IMR-90 (cell line): ENCODE measurements at regions not wholly inside any gene's neighbourhood (a gene's known extent, or its start where the extent isn't known, plus 50 kb on each side); places are given as distances from the start of the nearest gene placed in this dataset.

Experiments
- ATAC-seq: fragments of 200-7000 bp; cut with Tn5 transposase; 2 replicates; pipeline ENCODE4 v1.9.1; 2020; ENCODE audit warnings: low read depth, mild to moderate bottlenecking, moderate library complexity
- BruUV-seq: library from RNA; stranded (reverse); fragments of 400-500 nt; replicated peaks from 2 replicates; lab custom pipeline; 2021; lab: Mats Ljungman, UMichigan
- CTCF ChIA-PET: fragments of 300-600 bp; formaldehyde crosslinking; extraction: SDS; loops from one replicate; lab custom pipeline; 2021; ENCODE audit warnings: antibody characterized with exemption; lab: Yijun Ruan, JAX
- POLR2A ChIA-PET: fragments of 300-600 bp; sonication (Branson Sonifier 250); formaldehyde crosslinking; loops from one replicate; lab custom pipeline; 2022; ENCODE audit warnings: antibody characterized with exemption; ENCODE audit not compliant: unreplicated experiment; lab: Charles Lee
- DNase-seq: peaks from one replicate; pipeline ENCODE4 v3.0.0; 2013
- H2AFZ ChIP-seq: replicated peaks from 2 replicates; pipeline ENCODE3; 2013; ENCODE audit warnings: low read length, mild to moderate bottlenecking; ENCODE audit not compliant: poor library complexity
- H2AK5ac ChIP-seq: 2 replicates; pipeline ENCODE4 v1.6.1; 2013; ENCODE audit warnings: low read depth, low read length, inconsistent platforms
- H2AK9ac ChIP-seq: replicated peaks from 2 replicates; pipeline ENCODE3; 2013; ENCODE audit warnings: mild to moderate bottlenecking, low read depth, low read length, moderate library complexity; ENCODE audit not compliant: poor library complexity
- H2BK120ac ChIP-seq: 2 replicates; pipeline ENCODE4 v1.6.1; 2013; ENCODE audit warnings: low read depth, low read length, inconsistent platforms
- H2BK15ac ChIP-seq: 3 replicates; pipeline ENCODE4 v1.6.1; 2013; ENCODE audit warnings: low read depth, low read length, inconsistent platforms
- H2BK20ac ChIP-seq: 2 replicates; pipeline ENCODE4 v1.6.1; 2013; ENCODE audit warnings: low read depth, mild to moderate bottlenecking, inconsistent platforms, low read length, moderate library complexity
- H2BK5ac ChIP-seq: 2 replicates; pipeline ENCODE4 v1.6.1; 2013; ENCODE audit warnings: mild to moderate bottlenecking, low read depth, low read length, inconsistent platforms; ENCODE audit not compliant: poor library complexity, severe bottlenecking
- H3K14ac ChIP-seq: replicated peaks from 2 replicates; pipeline ENCODE4 v1.6.1; 2013; ENCODE audit warnings: low read depth, low read length, inconsistent platforms
- H3K18ac ChIP-seq: 2 replicates; pipeline ENCODE4 v1.6.1; 2013; ENCODE audit warnings: low read depth, low read length, control low read depth
- H3K23ac ChIP-seq: 2 replicates; pipeline ENCODE4 v1.6.1; 2013; ENCODE audit warnings: low read depth, low read length, inconsistent platforms
- H3K27ac ChIP-seq: 2 replicates; pipeline ENCODE4 v1.5.1; 2013; ENCODE audit warnings: mild to moderate bottlenecking, control low read depth, low read length; ENCODE audit not compliant: insufficient read depth
- H3K27me3 ChIP-seq: 2 replicates; pipeline ENCODE4 v1.6.1; 2013; ENCODE audit warnings: low read length; ENCODE audit not compliant: control insufficient read depth, insufficient read depth
- H3K36me3 ChIP-seq: 2 replicates; pipeline ENCODE4 v1.6.1; 2013; ENCODE audit warnings: low read length, mixed read lengths; ENCODE audit not compliant: control insufficient read depth, insufficient read depth
- H3K4ac ChIP-seq: 2 replicates; pipeline ENCODE4 v1.6.1; 2013; ENCODE audit warnings: low read depth, low read length, inconsistent platforms
- H3K4me1 ChIP-seq: 2 replicates; pipeline ENCODE4 v1.6.1; 2013; ENCODE audit warnings: low read length, mixed read lengths; ENCODE audit not compliant: control insufficient read depth, insufficient read depth
- H3K4me2 ChIP-seq: 2 replicates; pipeline ENCODE4 v1.6.1; 2013; ENCODE audit warnings: low read depth, mild to moderate bottlenecking, control low read depth, low read length, moderate library complexity
- H3K4me3 ChIP-seq: 2 replicates; pipeline ENCODE4 v1.5.1; 2013; ENCODE audit warnings: low read depth, mild to moderate bottlenecking, control low read depth, low read length, moderate library complexity; ENCODE audit not compliant: insufficient read depth
- H3K56ac ChIP-seq: 2 replicates; pipeline ENCODE4 v1.6.1; 2013; ENCODE audit warnings: low read length, inconsistent platforms; ENCODE audit not compliant: insufficient read depth; ENCODE audit errors: extremely low read depth
- H3K79me1 ChIP-seq, 2 experiments: 2 replicates each; pipeline ENCODE4 v1.6.1; 2013; ENCODE audit warnings: low read length in 2 of 2, inconsistent platforms in 1 of 2, low read depth in 1 of 2
- H3K9ac ChIP-seq: 2 replicates; pipeline ENCODE4 v1.6.1; 2013; ENCODE audit warnings: low read depth, low read length, control low read depth
- H3K9me1 ChIP-seq: 2 replicates; pipeline ENCODE4 v1.6.1; 2013; ENCODE audit warnings: low read length, inconsistent platforms; ENCODE audit not compliant: insufficient read depth
- H3K9me3 ChIP-seq: 2 replicates; pipeline ENCODE4 v1.6.1; 2013; ENCODE audit warnings: low read length; ENCODE audit not compliant: control insufficient read depth, insufficient read depth
- H4K20me1 ChIP-seq: 2 replicates; pipeline ENCODE4 v1.6.1; 2013; ENCODE audit warnings: low read length, inconsistent platforms; ENCODE audit not compliant: insufficient read depth
- H4K5ac ChIP-seq: 2 replicates; pipeline ENCODE4 v1.6.1; 2013; ENCODE audit warnings: mild to moderate bottlenecking, low read depth, low read length, control low read depth
- H4K8ac ChIP-seq, 2 experiments: 2 replicates each; pipeline ENCODE4 v1.6.1; 2013; ENCODE audit warnings: low read depth in 2 of 2, low read length in 2 of 2, control low read depth in 1 of 2, inconsistent platforms in 1 of 2
- H4K91ac ChIP-seq: 2 replicates; pipeline ENCODE4 v1.6.1; 2013; ENCODE audit warnings: low read depth, low read length, inconsistent platforms; ENCODE audit not compliant: insufficient read depth
- BHLHE40 ChIP-seq: fragments of 150-350 bp; IDR thresholded peaks from 2 replicates; pipeline ENCODE4 v1.6.1; 2016; ENCODE audit warnings: mild to moderate bottlenecking, low read depth, low read length
- CEBPB ChIP-seq: IDR thresholded peaks from 2 replicates; pipeline ENCODE4 v1.6.1; 2012; ENCODE audit warnings: low read depth, low read length, improper control_type of control experiment
- CHD1 ChIP-seq: IDR thresholded peaks from 2 replicates; pipeline ENCODE4 v1.6.1; 2012; ENCODE audit warnings: low read depth, low read length, improper control_type of control experiment
- FOS ChIP-seq: fragments of 150-350 bp; IDR thresholded peaks from 2 replicates; pipeline ENCODE4 v1.6.1; 2016; ENCODE audit warnings: low read depth, low read length
- MAFK ChIP-seq: IDR thresholded peaks from 2 replicates; pipeline ENCODE4 v1.6.1; 2012; ENCODE audit warnings: low read depth, low read length, improper control_type of control experiment
- MAZ ChIP-seq: IDR thresholded peaks from 2 replicates; pipeline ENCODE4 v1.6.1; 2012; ENCODE audit warnings: low read depth, mild to moderate bottlenecking, low read length, improper control_type of control experiment, moderate library complexity, borderline replicate concordance
- MXI1 ChIP-seq: IDR thresholded peaks from 2 replicates; pipeline ENCODE4 v1.6.1; 2012; ENCODE audit warnings: low read depth, mild to moderate bottlenecking, low read length, moderate library complexity, borderline replicate concordance
- NFE2L2 ChIP-seq: fragments of 150-350 bp; IDR thresholded peaks from 2 replicates; pipeline ENCODE4 v1.6.1; 2016; ENCODE audit warnings: low read depth, mild to moderate bottlenecking, low read length
- POLR2A ChIP-seq: IDR thresholded peaks from 2 replicates; pipeline ENCODE4 v1.6.1; 2012; ENCODE audit warnings: mild to moderate bottlenecking, low read depth, low read length
- RAD21 ChIP-seq: IDR thresholded peaks from 2 replicates; pipeline ENCODE4 v1.6.1; 2012; ENCODE audit warnings: low read length, improper control_type of control experiment
- SMC3 ChIP-seq: fragments of 150-350 bp; IDR thresholded peaks from 2 replicates; pipeline ENCODE4 v1.6.1; 2016; ENCODE audit warnings: low read depth, mild to moderate bottlenecking, antibody characterized with exemption, low read length, moderate library complexity
- WGBS, 2 experiments: methylation state at CpG; one replicate each; pipeline versions ENCODE4 v1.1.5 to v1.1.7; 2013; ENCODE audit warnings: missing lambda C conversion rate in 2 of 2; ENCODE audit not compliant: insufficient read length in 1 of 2; ENCODE audit errors: extremely low coverage in 2 of 2; 5-methylcytosine and 5-hydroxymethylcytosine counted together
- dilution Hi-C: fragments of 300-500 bp; cut with HindIII; formaldehyde crosslinking; loops from one replicate; pipeline ENCODE4 v1.14.3; 2018; ENCODE audit warnings: low sequenced_read_pairs; ENCODE audit not compliant: unreplicated experiment
- in situ Hi-C: fragments of 300-500 bp; cut with MboI; formaldehyde crosslinking; loops from 3 replicates; pipeline ENCODE4 v1.14.3; 2019; ENCODE audit warnings: low sequenced_read_pairs, inconsistent platforms, mixed read lengths
- intact Hi-C: fragments of 100-400 bp; cut with micrococcal nuclease; formaldehyde crosslinking; loops from 2 replicates; pipeline ENCODE4 v1.10.0; 2022

GRCh38 chr7:116356333-116356965 is 143.1 kb upstream of the CAV2 start:
- Histone ChIP-seq H3K18ac (peak overlapping the region; percentile 96), H2BK20ac (peak overlapping the region; percentile 98), H3K23ac (peak overlapping the region; percentile 87), H3K36me3 (no peaks in the 10 kb centered on the region), H4K5ac (peak overlapping the region; percentile 70; the same call in 1 of the 2 replicates), H4K91ac (peak overlapping the region; percentile 96), H3K9ac (no peak overlapping the region), H3K4me1 (peaks cover 24% of the 10 kb centered on the region), H3K79me1 (peaks cover 5 to 14% of the 10 kb centered on the region in 2 experiments; a peak in 2 of 4 replicates), H2BK120ac (peak overlapping the region; percentile 99), H4K20me1 (no peaks in the 10 kb centered on the region), H3K9me1 (peaks cover 6% of the 10 kb centered on the region), H2AK5ac (peak overlapping the region; percentile 89), H3K27me3 (no peaks in the 10 kb centered on the region), H3K9me3 (no peaks in the 10 kb centered on the region), H2AK9ac (no peak overlapping the region), H3K4ac (peak overlapping the region; percentile 99), H3K14ac (peak overlapping the region; percentile 96), H2AFZ (no peak overlapping the region), H3K56ac (peak overlapping the region; percentile 52; the same call in 1 of the 2 replicates), H4K8ac (peak overlapping the region; percentile 63 to 94; a peak in 3 of 4 replicates), H3K4me3 (no peak overlapping the region), H3K4me2 (no peak overlapping the region), H2BK5ac (peak overlapping the region; percentile 93), H2BK15ac (peak overlapping the region; percentile 97), H3K27ac (peak overlapping the region; percentile 94; the same call in 1 of the 2 replicates)
- ChIA-PET POLR2A (no interaction called here), CTCF (interaction anchor here (0.5 kb wide), 1 partner anchor 133 kb away, joined by 5 read pairs; no protein-coding TSS in a partner anchor)
- intact Hi-C loops (loop anchor here (5.0 kb wide), 1 partner anchor 71 kb away; no protein-coding TSS in a partner anchor), dilution Hi-C loops (no loop called here), in situ Hi-C loops (no loop called here)
- WGBS, 2 experiments: 100% methylated on average over 1 of the region's 1 CpG; no CpG with 5 or more reads in 1 of the 2 experiments
- DNase-seq (no peak), ATAC-seq (no peak)
- TF ChIP-seq RAD21 (no peak), CEBPB (no peak), SMC3 (no peak), CHD1 (no peak), BHLHE40 (no peak), NFE2L2 (no peak), MAFK (no peak), POLR2A (no peak), MAZ (no peak), MXI1 (no peak), FOS (no peak)
- BruUV-seq: no TSS peak
